Stomach (tissue), 4 donors: ENCODE measurements at regions not wholly inside any gene's neighbourhood (a gene's known extent, or its start where the extent isn't known, plus 50 kb on each side); places are given as distances from the start of the nearest gene placed in this dataset.

Source experiments
- POLR2AphosphoS5 ChIP-seq, 3 donors: sonication (generic); formaldehyde crosslinking; IDR thresholded peaks; one replicate each; pipeline ENCODE4 v1.6.1; 2016; ENCODE audit warnings: antibody characterized with exemption in 3 of 3
- TF ChIP-seq, protein P1 (sequence below), 7 experiments: fragments of 450-650 bp in 4 of 7; fragments of 200-600 bp in 3 of 7; sonication (generic) in 3 of 7; IDR thresholded peaks; one replicate each; pipeline ENCODE4 v1.5.1; 2016 to 2019; ENCODE audit warnings: antibody characterized with exemption in 7 of 7, control low read depth in 2 of 7, mild to moderate bottlenecking in 1 of 7

DNA sequence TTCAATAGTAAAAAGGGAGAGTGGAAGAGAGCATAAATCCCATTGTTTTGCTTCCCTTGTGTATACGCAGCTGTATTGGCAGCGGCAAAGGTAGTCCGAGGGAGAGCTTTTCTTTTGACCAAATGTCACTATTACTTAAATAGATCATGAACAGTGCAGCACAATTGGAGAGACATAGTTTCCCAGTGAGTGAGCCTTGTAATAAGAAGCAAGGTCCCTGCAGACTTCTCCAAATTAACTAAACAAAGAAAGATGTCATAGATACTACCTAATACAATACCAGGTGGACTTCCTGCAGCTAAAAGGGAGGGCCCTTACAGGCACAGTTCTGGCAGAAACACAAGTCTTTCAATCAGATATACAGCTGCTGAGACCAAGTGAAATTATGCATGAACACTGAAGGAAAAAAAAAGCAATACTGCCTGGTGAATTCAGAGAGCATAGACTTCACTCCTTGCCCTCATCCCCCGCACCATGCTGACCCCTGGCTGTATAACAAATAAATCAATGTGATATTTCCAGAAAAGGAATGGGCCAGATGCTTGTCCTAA is 404.7 kb upstream of the CDH2 start:
- TF ChIP-seq, protein P1, sequence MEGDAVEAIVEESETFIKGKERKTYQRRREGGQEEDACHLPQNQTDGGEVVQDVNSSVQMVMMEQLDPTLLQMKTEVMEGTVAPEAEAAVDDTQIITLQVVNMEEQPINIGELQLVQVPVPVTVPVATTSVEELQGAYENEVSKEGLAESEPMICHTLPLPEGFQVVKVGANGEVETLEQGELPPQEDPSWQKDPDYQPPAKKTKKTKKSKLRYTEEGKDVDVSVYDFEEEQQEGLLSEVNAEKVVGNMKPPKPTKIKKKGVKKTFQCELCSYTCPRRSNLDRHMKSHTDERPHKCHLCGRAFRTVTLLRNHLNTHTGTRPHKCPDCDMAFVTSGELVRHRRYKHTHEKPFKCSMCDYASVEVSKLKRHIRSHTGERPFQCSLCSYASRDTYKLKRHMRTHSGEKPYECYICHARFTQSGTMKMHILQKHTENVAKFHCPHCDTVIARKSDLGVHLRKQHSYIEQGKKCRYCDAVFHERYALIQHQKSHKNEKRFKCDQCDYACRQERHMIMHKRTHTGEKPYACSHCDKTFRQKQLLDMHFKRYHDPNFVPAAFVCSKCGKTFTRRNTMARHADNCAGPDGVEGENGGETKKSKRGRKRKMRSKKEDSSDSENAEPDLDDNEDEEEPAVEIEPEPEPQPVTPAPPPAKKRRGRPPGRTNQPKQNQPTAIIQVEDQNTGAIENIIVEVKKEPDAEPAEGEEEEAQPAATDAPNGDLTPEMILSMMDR (IDR thresholded peaks at IDR 0.05) = no peak
- TF ChIP-seq POLR2AphosphoS5 (IDR thresholded peaks at IDR 0.05) = no peak
